Suprapubic skin (tissue), 3 donors: ENCODE measurements at regions not wholly inside any gene's neighbourhood (a gene's known extent, or its start where the extent isn't known, plus 50 kb on each side); places are given as distances from the start of the nearest gene placed in this dataset.

Experiments
- CTCF ChIP-seq, 2 donors: fragments of 200-600 bp in 1 of 2; fragments of 450-650 bp in 1 of 2; sonication (generic) in 1 of 2; IDR thresholded peaks; one replicate each; pipeline ENCODE4 v1.5.1; 2016 to 2019; ENCODE audit warnings: antibody characterized with exemption in 2 of 2, mild to moderate bottlenecking in 1 of 2, moderate library complexity in 1 of 2
- POLR2AphosphoS5 ChIP-seq, 3 donors: sonication (generic); formaldehyde crosslinking; IDR thresholded peaks; one replicate each; pipeline ENCODE4 v1.6.1; 2017; ENCODE audit warnings: antibody characterized with exemption in 3 of 3

GRCh38 chr6:93639126-93639525, 219.8 kb upstream of the EPHA7 start:
- TF ChIP-seq POLR2AphosphoS5 (IDR thresholded peaks at IDR 0.05) (no peak), CTCF (IDR thresholded peaks at IDR 0.05) (no peak)
